GM19455 (cell line): ENCODE measurements at regions not wholly inside any gene's neighbourhood (a gene's known extent, or its start where the extent isn't known, plus 50 kb on each side); places are given as distances from the start of the nearest gene placed in this dataset.

Source experiments
- ATAC-seq: cut with Tn5 transposase; IDR thresholded peaks from one replicate; pipeline ENCODE4 v1.9.1; 2021; ENCODE audit not compliant: unreplicated experiment

DNA sequence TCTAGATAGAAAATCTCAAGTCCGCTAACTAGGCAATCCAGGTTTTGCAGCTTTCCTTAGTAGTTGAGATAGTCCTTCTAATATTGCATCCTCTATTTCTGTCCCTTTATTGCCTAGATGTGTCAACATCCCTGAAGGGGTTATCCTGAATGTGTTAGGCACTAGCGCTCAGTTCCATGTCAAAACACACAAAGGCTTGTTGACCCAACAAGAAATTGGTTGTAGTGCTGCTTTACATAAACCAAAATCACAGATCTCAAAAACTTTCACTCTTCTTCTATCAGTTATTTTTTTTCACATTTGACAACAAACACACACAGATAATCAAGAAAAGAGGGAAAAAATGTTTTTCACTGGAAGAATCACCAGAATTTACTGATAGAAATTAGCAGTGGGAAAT lies 51.4 kb upstream of the SOX2 start:
- ATAC-seq = no peak

DNA sequence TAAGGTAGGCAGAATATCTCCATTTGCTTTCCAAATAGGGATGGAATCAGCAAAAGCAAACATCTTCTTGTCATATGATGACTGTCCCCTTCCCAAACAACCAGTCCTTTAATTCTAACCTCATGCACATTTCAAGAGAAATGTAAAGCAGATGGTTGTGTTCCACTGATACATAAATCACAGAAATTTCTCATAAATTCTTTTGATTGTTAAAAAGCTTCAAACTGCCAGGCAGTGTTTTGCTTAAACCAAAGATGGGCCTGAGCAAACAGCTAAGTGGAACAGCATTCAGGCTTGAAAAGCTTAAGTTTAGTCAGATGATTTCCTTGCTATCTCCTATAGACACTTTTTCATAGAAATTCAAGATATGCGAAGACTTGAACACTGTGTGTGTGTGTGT lies 74.3 kb upstream of the SOX2 start:
- no peak for ATAC-seq

DNA sequence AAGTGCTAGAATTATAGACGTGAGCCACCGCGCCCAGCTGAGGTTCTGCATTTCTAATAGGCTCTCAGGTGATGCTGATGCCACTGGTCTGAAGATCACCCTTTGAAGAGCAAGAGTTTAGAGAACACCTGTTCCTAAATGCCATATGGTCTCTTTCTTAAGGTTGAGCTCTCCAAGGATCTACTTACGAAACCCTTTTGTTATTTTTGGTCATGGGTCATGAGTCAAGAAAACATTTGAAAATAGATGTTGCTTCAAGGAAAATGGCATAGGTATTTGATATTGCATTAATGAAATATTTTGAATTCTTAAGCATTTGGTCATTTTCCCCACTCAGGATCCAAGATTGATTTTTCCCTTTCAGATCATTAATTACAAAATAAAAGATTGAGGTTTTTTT lies 74.7 kb upstream of the SOX2 start:
- no peak for ATAC-seq

DNA sequence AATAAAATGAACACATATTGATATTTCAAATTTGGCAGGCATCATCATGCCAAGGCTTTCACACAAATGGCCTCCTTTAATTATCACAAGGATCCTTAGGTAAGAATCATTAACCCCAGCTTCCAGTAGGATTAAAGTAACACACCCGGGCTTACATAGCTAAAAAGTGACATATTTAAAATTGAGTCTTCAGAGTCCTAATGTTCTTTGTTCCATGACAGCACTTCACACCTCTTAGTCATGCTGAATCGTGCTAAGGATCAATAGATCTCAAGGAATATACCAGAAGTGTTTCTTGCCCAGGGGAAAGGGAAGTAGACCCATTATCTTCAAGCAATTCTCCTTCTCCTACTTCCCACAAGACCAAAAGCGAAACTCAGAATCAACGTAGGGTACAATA lies 76.6 kb upstream of the SOX2 start:
- ATAC-seq = no peak

DNA sequence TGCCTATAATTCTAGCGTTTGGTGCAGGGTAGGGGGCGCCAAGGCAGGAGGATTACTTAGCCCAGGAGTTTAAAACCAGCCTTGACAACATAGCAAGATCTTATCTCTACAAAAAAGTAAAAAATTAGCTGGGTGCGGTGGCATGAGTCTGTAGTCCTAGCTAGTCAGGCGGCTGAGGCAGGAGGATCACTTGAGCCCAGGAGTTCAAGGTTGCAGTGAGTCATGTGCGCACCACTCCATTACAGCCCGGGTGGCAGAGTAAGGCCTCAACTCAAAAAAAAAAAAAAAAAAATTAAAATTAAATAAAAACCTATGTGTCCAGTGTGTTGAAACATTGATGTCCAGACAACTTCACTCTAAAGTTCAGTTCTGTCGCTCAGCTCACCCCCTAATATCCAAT lies 78.2 kb upstream of the SOX2 start:
- no peak for ATAC-seq

DNA sequence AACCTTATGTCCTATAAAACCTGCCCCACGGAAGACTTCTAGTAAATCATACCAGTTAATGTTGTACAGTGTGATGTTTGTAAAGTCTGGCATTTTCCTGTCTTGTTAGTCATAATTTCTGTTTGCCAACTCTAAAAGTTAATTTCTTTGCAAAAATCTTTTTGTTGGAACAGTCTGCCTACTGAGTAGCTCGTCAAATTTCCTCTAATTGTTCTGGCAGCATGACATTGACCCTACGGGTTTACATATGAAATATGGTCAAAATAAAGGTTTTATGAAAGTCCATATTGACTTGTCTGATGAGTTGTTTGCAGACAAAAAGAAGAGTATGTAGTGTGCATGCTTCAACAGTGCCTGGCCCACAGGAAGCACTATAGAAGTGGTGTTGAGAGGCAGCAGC lies 79.8 kb upstream of the SOX2 start:
- ATAC-seq = no peak

DNA sequence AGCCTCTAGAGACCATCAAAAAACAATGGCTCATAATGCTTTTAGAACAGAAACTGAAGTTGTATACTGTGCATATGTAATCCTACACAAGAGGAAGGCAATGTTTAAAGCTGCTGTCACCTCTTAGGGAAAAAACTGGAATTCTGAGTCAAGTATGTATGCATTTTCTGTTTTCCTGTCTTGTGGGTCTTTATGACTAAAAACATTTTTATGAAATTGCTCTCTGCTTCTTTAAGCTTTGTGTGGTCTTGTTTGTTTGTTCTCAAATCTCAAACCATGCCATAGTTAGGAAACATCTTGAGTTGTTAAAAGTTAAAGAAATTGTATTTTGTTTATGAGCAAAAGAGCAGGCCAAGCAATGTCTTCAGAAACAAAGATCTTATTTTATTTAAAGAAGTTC lies 80.9 kb upstream of the SOX2 start:
- no peak for ATAC-seq

DNA sequence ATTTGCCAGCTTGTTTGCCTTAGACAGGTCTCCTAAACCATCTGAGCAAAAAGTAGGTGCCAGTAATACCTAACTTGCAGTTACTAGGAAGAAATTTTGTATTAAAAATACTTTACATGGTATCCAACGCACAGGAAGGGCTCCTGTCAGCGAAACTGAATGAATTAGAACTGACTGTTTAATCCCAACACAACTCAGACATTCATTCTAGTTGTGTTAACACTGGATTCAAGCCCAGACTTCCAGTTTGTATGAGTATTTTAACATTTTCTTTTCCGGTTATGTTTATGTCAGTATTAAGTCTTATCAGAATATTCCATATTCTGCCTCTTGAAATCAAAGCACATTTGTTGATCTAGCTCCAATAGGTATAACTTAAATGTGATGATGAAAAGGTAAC lies 82.0 kb upstream of the SOX2 start:
- no peak for ATAC-seq

DNA sequence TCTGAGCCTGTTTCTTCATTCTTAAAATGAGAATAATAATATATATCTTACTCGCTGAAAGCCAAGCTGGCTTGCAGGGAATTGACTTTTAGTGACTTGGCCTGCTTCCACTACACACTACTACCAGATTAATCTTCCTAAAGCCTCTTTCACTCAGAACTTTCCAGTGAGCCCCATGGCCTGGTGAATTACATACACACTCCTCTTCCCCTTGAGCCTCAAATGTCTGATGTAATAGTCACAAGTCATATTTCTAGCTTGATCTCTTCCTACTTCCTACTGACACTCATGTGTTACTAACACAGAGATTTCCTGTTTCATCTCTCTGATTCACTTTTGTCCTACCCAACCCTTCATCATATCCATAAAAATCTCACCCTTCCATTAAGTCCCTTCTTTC lies 82.7 kb upstream of the SOX2 start:
- no peak for ATAC-seq

DNA sequence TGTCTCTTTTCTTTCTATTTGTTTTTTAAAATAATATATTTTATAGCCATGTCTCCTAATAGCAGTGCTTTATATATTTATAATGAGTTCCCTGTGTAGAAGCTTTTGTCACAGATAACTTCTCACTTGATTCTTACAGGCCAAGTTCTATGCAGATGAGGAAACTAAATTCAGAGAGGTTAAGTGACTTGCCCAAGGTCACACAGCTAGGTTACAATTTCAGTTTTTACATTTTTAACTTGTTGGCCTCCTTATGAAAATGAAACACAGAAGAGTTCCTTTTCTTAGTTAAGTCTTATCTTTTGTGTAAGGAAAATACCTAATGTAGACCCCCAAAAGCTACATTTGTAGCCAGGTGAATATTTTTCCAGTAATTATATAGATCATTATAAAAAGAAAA lies 83.3 kb upstream of the SOX2 start:
- no peak for ATAC-seq

DNA sequence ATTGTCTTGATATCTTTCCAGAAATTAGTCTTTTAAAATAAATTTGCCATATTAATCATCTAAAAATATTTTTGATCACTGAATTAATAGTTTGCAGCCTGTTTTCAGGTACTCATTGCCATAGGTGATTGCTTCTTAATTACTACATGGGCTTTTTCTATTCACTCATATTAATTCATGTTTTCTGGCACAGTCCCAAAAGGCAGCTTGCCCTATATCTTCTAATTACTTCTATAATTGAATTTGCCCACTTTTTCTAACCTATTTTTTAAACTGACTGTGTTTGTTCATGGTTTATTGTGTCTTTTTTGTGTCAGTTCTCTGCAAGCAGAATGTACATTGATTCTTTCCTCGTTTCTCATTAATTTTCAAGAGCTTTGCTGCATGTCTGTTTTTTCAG lies 85.7 kb upstream of the SOX2 start:
- ATAC-seq = no peak

DNA sequence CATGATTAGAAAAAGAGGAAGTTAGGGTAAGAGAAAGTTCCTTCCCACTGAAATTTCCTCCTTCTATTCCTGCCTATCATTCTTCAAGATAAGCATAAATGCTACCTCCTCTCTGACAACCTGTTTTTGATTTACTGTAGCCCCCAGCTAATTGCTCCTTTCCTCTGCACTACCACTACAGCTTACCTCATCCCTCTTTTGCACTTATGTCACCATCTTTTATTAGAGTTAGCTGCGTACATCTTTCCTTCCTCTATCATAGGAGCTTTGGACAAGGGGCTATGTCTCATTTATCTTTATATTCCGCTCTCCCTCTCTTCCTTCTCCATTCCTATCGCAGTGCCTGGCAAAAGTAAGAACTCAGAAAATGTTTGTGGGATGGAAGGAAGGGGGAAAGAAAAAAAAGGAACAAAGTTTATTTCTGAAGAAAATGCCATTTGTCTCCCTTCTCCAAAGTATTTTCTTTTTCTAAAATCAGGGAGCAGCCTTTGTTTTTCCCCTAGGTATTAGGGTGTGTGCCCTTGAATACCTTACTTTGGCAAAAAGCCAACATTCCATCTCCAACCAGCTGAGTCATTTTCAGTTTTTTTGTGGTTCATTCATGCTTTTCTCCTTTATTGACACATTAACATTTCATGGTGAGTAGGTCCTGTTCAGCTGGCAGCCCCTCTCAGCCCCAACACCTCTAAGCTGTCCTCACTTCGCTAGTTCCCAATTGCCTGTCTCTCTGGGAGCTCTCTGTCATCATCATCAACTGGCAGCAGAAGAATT lies 87.6 kb upstream of the SOX2 start:
- ATAC-seq = no peak

DNA sequence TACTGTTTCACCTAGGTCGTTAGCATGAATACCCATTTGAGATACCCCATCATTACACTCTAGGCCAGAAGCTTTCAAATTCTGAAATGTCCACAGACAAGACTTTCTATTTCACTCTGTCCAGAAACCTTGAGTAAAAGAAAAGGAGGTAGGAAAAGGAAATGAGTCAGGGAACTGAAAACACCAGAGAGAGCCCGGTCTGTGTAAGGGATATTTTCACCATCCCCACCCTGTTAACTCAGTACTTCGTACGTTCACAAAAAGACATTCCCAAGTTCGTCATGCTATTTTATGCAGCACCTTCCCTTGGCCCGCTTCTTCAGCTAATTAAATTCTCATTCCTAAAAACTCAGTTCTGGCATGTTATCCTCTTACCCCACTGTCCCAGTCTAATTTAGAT lies 89.4 kb upstream of the SOX2 start:
- ATAC-seq = no peak

DNA sequence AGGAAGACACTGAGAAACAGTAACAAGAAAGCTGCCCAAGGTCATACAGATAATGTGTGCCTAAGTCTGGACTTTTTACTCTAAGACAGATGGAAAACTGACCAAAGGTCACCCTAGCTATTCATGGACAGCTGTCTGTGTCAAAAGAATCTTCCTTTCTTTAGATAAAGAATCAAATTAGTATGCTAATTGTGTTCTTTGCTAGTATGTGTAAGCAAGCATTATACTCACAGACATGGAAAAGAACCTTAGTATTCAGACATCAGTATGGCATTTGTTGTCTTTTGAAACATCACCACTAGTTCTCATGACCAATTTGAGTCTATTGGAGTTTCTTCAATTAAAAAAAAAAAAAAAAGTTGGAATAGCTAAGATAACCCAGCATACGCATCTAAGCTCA lies 91.8 kb upstream of the SOX2 start:
- ATAC-seq = no peak

DNA sequence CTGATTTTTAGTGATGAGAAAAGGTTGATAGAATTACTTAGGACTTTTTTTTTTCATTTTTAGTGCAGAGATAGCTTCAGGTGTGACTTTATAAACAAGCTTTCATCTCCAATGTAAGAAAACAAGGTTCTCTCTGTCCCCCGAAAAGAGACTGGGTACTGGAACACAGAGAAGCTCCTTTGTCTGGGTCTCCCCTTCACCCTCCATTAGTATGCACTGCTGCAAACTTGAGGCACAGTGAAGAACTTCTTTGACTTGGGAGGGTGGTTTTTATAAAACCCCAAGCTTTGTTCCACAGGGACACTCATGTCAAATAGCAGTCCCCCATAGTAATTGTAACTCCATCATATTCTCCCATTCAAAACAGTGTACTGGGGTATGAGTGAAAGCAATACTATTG lies 93.5 kb upstream of the SOX2 start:
- ATAC-seq = no peak

DNA sequence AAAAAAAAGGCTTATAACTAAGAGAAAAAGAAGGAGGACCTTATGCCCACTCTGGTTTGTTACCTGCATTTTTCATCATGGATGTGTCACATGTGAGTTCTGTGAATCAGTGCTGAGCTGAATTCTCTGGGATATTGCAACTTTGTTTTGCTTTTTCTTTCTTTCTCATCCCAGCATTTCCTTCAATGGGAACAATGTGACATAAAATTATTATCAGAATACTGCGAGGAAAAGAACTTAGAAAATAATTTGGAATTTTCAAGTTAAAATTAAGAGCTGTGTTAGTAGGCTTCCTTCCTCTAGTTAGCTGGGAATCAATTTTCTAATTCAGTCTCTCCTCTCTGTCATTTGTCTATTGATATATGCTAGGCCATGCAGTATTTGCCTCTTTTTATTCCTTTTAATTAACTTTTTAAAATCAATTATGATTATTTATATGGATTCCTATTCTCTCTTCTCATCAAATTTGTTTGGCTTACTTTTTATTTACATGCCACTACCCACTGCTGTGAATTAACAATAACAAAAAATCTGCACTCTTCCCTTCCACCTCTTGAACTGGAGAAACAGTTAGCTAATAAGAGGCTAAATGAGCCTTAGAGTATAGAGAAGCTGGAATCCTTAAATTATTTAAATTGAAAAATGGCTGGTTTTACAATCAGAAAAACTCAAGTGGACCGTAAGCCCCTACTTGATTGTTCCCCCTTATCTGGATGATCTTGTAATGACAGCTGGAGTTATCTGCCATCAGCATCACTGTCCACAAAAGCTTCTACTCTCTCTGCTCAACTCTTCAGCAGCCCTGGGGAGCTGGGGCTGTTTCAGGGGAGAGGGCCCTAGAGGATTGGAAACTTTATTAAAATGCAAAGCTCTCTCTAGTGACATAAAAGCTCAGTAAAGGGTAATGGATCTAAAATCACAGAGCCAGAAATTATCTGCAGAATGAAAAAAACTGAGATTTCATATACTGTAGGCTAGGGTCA lies 95.3 kb upstream of the SOX2 start:
- ATAC-seq = no peak

DNA sequence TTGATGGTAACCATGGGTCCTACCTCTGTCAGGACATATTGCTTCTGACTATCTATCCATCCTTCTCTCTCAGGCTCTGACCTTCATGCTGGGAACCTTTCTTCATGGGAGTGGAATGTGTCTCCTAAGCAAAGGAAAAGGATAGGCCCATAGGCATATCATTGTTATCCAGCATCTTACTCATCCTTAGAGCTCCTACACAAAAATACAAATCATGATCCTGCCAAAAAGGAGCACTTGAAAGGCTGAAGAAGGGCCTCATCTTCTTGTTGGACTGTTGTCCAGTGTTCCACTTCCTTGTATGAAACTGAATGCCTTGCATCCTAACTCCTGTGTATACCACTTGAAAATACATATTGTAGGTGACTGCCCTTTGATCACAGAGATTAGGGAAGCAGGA lies 96.1 kb upstream of the SOX2 start:
- ATAC-seq = no peak

DNA sequence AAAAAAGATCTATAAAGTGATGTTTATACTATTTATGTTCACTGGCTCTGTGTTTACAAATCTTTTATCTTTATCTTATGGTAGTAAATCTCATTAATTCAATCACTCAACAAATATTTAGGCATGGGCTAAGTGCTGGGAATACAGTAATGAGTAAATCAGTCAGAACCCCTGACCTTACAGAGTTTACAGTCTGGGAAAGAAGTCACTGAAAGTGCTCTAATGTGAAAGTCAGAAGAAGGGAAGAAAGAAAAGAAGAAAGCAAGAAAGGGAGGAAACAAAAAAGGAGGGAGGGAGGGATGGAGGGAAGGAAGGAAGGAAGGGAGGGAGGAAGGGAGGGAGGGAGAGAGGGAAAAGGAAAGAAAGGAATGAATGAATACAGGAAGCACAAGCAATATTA lies 96.8 kb upstream of the SOX2 start:
- no peak for ATAC-seq

DNA sequence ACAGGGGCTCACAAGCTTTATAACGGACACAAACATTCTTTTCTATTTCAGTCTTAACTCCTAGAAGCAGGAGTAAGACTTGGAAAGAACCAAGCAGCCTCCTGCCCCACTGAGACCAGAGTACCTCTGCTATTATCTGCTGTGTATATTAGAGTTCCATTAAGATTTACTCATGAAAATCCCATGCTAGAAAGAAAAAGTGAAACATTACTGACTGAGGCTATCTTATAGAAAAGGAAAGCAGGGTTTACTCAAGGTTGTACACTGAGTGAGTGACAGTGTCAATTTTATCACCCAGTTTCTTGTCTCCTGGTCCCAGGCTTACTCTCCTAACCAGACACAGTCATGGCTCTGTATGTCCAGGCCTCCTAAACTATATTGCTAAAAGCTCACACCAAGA lies 97.9 kb upstream of the SOX2 start:
- ATAC-seq = no peak

DNA sequence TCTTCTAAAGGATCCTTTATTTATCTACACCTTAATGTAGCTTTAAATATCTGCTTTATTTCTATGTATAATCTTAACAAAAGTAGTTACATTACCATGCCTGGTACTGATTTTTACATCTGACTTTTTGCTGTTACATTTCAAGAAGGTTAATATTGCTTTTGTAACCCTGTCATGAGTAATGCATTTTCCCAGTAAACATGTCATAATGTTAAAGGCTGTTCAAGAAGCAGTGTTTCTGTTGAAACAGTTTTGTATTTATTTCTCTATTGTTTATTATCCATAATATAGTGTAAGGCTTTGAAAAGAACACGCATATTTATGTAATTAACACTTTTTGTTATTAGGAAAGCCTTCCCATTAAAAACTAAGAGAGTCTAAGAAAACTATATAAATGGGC lies 98.5 kb upstream of the SOX2 start:
- no peak for ATAC-seq

DNA sequence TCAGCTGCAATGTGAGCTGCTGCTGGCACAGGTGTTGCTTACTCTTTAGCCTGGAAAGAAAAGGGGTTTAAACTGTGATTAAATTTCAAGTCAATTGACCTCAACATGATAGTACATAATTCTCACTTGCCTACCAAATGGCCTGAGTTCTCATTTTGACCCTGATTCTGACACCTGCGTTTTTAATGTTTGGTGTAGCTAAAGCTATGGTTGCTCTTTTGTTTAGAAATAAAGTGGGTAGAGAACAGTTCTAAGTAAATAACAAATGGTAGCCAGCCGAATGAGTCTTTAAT lies 100.8 kb upstream of the SOX2 start:
- ATAC-seq = no peak

DNA sequence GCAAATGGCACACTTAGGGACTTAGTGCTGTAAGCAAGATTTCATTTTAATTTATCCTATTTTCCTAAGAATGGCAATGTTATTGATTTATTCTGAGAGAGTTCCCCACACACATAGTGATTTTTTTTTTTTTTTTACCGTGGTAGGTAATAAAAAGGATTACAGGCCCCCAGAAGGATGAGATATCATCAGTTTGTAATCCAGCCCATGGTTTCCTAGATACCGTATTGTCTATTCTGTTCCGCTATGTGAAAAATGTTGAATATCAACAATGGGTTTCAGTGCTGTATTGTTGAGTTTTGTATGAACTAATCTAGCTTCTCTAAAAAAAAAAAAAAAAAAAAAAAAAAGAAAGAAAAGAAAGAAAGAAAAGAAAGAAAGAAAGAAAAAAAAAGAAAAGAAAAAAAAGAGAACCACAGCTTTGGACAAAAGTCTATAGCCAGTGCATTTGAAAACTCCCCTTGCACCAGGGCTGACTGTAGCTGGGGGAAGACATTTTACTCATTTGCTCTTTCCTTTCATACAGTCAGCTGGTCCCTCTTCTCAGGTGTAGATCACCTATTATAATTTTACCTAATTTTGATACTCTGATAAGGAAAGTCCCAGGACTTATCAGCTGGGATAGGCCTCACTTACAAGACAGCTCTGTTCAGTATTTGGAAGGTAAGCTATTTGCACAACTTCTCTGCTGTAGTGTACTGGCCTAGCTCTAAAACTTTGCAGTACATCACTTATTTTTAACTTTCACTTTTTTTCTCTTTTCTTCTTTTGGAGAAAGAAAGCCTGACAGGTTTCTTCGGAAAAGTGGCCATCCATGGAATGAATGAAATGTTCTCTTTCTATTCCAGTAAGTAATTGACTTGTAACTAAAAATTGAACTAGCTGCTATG lies 101.4 kb upstream of the SOX2 start:
- no peak for ATAC-seq
